ENCODE measurements at regions not wholly inside any gene's neighbourhood (a gene's known extent, or its start where the extent isn't known, plus 50 kb on each side); places are given as distances from the start of the nearest gene placed in this dataset.

GRCh38 chr12:39123580-39124253 lies 218.3 kb upstream of the CPNE8 start:
- no peak for TF ChIP-seq EZH2 (IDR thresholded peaks at IDR 0.05; ENCODE audit: insufficient read depth, poor library complexity, severe bottlenecking)
- no peak for TF ChIP-seq EZH2phosphoT487 (IDR thresholded peaks at IDR 0.05; ENCODE audit: insufficient read depth, low read depth)
